SU-DHL-6 (cell line): ENCODE measurements at regions not wholly inside any gene's neighbourhood (a gene's known extent, or its start where the extent isn't known, plus 50 kb on each side); places are given as distances from the start of the nearest gene placed in this dataset.

Source experiments
- H2AFZ ChIP-seq: fragments of 200-600 bp; sonication (generic); 2 replicates; pipeline ENCODE4 v1.6.1; 2014; ENCODE audit warnings: low read depth, mild to moderate bottlenecking, moderate library complexity, mixed read lengths, antibody characterized with exemption, low read length; ENCODE audit not compliant: severe bottlenecking
- H3F3A ChIP-seq: fragments of 200-600 bp; shearing (Covaris generic); 2 replicates; pipeline ENCODE4 v1.6.0; 2016; ENCODE audit warnings: antibody characterized with exemption, mild to moderate bottlenecking; ENCODE audit not compliant: insufficient read depth
- H3K27ac ChIP-seq: fragments of 200-600 bp; sonication (generic); 2 replicates; pipeline ENCODE4 v1.5.1; 2016; ENCODE audit warnings: low read depth, mild to moderate bottlenecking, low read length, moderate library complexity, mixed read lengths
- H3K27me3 ChIP-seq: fragments of 200-600 bp; sonication (generic), shearing (Covaris generic); 2 replicates; pipeline ENCODE4 v1.6.0; 2014; ENCODE audit warnings: mild to moderate bottlenecking, low read length
- H3K36me3 ChIP-seq: fragments of 200-600 bp; sonication (generic); 2 replicates; pipeline ENCODE4 v1.6.1; 2014; ENCODE audit warnings: mild to moderate bottlenecking, low read length, mixed read lengths
- H3K4me2 ChIP-seq: fragments of 300-600, 200-600 bp; shearing (Covaris generic), sonication (generic); 2 replicates; pipeline ENCODE4 v1.6.0; 2014; ENCODE audit warnings: low read length, low read depth, mild to moderate bottlenecking; ENCODE audit not compliant: poor library complexity, severe bottlenecking
- H3K4me3 ChIP-seq: fragments of 200-600 bp; sonication (generic); 2 replicates; pipeline ENCODE4 v1.5.1; 2014; ENCODE audit warnings: antibody characterized with exemption, low read length, mild to moderate bottlenecking, mixed read lengths; ENCODE audit not compliant: insufficient read depth, poor library complexity, severe bottlenecking
- H3K79me2 ChIP-seq: fragments of 200-600 bp; sonication (generic); 2 replicates; pipeline ENCODE4 v1.6.1; 2014; ENCODE audit warnings: mild to moderate bottlenecking, low read length, moderate library complexity; ENCODE audit not compliant: insufficient read depth
- H3K9ac ChIP-seq: fragments of 200-600 bp; sonication (generic); 2 replicates; pipeline ENCODE4 v1.7.0; 2014; ENCODE audit warnings: mild to moderate bottlenecking, low read length
- H3K9me2 ChIP-seq: fragments of 200-600 bp; sonication (generic); replicated peaks from 2 replicates; pipeline ENCODE4 v1.6.1; 2014; ENCODE audit warnings: low read length; ENCODE audit not compliant: insufficient read depth
- H3K9me3 ChIP-seq: fragments of 200-600 bp; sonication (generic); 2 replicates; pipeline ENCODE4 v1.6.1; 2014; ENCODE audit warnings: low read length, mixed read lengths; ENCODE audit not compliant: insufficient read depth
- H4K20me1 ChIP-seq: fragments of 200-600 bp; sonication (generic); 2 replicates; pipeline ENCODE4 v1.6.1; 2014; ENCODE audit warnings: low read depth, mild to moderate bottlenecking, antibody characterized with exemption, low read length, moderate library complexity, mixed read lengths
- CTCF ChIP-seq: fragments of 200-600 bp; sonication (generic); IDR thresholded peaks from one replicate; pipeline ENCODE4 v1.5.1; 2017; ENCODE audit warnings: antibody characterized with exemption, mild to moderate bottlenecking, low read length, moderate library complexity; ENCODE audit not compliant: insufficient read depth, poor library complexity, severe bottlenecking
- EZH2phosphoT487 ChIP-seq: fragments of 200-600 bp; sonication (generic), shearing (Covaris generic); conservative IDR thresholded peaks from 2 replicates; pipeline ENCODE4 v1.6.1; 2018; ENCODE audit warnings: mild to moderate bottlenecking, antibody characterized with exemption, low read length, moderate library complexity, mixed read lengths

- no peak for TF ChIP-seq CTCF
- TF ChIP-seq EZH2phosphoT487, result no peak
Measured at GRCh38 chr1:30102605-30103004, 620.8 kb downstream of the MATN1 start.

DNA sequence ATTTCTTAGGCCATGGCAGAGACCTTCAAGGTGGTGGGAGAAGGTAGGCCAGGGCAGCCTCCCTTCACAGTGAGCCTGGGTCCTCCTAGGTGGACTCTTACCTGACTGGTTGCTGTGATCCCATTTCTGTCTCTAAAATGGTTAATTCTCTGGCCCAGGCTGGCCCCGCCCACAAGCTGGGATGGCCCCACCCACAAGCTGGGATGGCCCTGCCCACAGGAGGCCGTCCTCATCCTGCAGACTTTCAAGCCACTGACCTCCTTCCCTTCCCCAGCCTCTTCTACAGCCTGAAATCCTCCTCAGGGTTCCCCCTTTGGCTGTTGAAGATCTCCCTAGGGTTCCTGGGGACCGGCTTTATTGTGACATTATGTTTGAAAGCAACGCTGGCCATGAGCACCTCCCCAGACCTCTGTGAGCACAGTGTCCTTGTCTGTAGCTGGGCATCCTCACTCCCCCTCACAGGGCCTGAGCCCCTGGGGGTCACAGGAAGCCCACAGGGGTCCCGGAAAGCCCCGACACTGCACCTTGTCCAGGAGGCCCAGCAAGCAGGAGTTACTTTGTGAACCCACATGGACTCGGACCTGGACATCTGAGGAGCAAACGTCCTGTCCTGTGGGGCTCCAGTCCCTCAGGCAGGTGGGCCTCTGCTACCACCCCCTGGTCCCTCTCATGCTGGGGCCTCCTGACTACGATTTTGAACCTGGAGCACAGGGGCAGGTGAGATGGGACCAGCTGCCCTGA, 621.7 kb downstream of the MATN1 start:
- Histone ChIP-seq H3K36me3 (no peaks in the 10 kb centered on the region), H3K4me3 (no peak overlapping the region), H3K27me3 (no peaks in the 10 kb centered on the region), H3K79me2 (no peaks in the 10 kb centered on the region), H3F3A (no peaks in the 10 kb centered on the region), H2AFZ (no peak overlapping the region), H3K27ac (no peak overlapping the region), H4K20me1 (no peaks in the 10 kb centered on the region), H3K9me2 (no peaks in the 10 kb centered on the region), H3K9ac (no peak overlapping the region), H3K9me3 (no peaks in the 10 kb centered on the region), H3K4me2 (no peak overlapping the region)
- TF ChIP-seq CTCF (no peak), EZH2phosphoT487 (no peak)

More at GRCh38 chr1:30102605-30103004, 620.8 kb downstream of the MATN1 start:
- Histone ChIP-seq H3K27ac (no peak overlapping the region), H3K36me3 (no peaks in the 10 kb centered on the region), H3K79me2 (no peaks in the 10 kb centered on the region), H3K9ac (no peak overlapping the region), H3K9me2 (no peaks in the 10 kb centered on the region), H3K4me3 (no peak overlapping the region), H3K4me2 (no peak overlapping the region), H4K20me1 (no peaks in the 10 kb centered on the region), H3F3A (no peaks in the 10 kb centered on the region), H3K27me3 (no peaks in the 10 kb centered on the region), H2AFZ (no peak overlapping the region), H3K9me3 (no peaks in the 10 kb centered on the region)

- no peaks in the 10 kb centered on the region for H3K27me3 ChIP-seq
- no peaks in the 10 kb centered on the region for H3K9me3 ChIP-seq
- no peaks in the 10 kb centered on the region for H3F3A ChIP-seq
- H3K9ac ChIP-seq, result no peak overlapping the region
- no peaks in the 10 kb centered on the region for H4K20me1 ChIP-seq
- no peak overlapping the region for H3K4me3 ChIP-seq
- no peaks in the 10 kb centered on the region for H3K79me2 ChIP-seq
- H3K27ac ChIP-seq, result no peak overlapping the region
- TF ChIP-seq CTCF (no peak), EZH2phosphoT487 (no peak)
- no peaks in the 10 kb centered on the region for H3K9me2 ChIP-seq
- H3K36me3 ChIP-seq, result no peaks in the 10 kb centered on the region
- no peak overlapping the region for H3K4me2 ChIP-seq
- no peak overlapping the region for H2AFZ ChIP-seq
Measured at GRCh38 chr1:30101016-30101415, 622.4 kb downstream of the MATN1 start.
